ENCODE measurements at regions not wholly inside any gene's neighbourhood (a gene's known extent, or its start where the extent isn't known, plus 50 kb on each side); places are given as distances from the start of the nearest gene placed in this dataset.

- TF ChIP-seq POLR2A (IDR thresholded peaks at IDR 0.05; ENCODE audit: low read length) (no peak), GATA1 (IDR thresholded peaks at IDR 0.05; ENCODE audit: low read depth, low read length) (no peak)
Measured at GRCh38 chr13:23025864-23026608, 154.7 kb upstream of the SGCG start.
